GM12875 (cell line): ENCODE measurements at regions not wholly inside any gene's neighbourhood (a gene's known extent, or its start where the extent isn't known, plus 50 kb on each side); places are given as distances from the start of the nearest gene placed in this dataset.

ENCODE experiments used
- H3K4me3 ChIP-seq: one replicate; pipeline ENCODE4 v1.5.1; 2011; ENCODE audit warnings: low read depth, low read length, control low read depth
- TF ChIP-seq, protein P1 (sequence below): IDR thresholded peaks from 2 replicates; pipeline ENCODE4 v1.5.1; 2011; ENCODE audit warnings: low read depth, mild to moderate bottlenecking, control low read depth, inconsistent platforms, low read length, moderate library complexity, borderline replicate concordance; ENCODE audit not compliant: insufficient read depth

GRCh38 chr10:78866731-78867554 lies 201.8 kb upstream of the ZMIZ1 start:
- TF ChIP-seq, protein P1, sequence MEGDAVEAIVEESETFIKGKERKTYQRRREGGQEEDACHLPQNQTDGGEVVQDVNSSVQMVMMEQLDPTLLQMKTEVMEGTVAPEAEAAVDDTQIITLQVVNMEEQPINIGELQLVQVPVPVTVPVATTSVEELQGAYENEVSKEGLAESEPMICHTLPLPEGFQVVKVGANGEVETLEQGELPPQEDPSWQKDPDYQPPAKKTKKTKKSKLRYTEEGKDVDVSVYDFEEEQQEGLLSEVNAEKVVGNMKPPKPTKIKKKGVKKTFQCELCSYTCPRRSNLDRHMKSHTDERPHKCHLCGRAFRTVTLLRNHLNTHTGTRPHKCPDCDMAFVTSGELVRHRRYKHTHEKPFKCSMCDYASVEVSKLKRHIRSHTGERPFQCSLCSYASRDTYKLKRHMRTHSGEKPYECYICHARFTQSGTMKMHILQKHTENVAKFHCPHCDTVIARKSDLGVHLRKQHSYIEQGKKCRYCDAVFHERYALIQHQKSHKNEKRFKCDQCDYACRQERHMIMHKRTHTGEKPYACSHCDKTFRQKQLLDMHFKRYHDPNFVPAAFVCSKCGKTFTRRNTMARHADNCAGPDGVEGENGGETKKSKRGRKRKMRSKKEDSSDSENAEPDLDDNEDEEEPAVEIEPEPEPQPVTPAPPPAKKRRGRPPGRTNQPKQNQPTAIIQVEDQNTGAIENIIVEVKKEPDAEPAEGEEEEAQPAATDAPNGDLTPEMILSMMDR = no peak
- H3K4me3 ChIP-seq = no peak overlapping the region

DNA sequence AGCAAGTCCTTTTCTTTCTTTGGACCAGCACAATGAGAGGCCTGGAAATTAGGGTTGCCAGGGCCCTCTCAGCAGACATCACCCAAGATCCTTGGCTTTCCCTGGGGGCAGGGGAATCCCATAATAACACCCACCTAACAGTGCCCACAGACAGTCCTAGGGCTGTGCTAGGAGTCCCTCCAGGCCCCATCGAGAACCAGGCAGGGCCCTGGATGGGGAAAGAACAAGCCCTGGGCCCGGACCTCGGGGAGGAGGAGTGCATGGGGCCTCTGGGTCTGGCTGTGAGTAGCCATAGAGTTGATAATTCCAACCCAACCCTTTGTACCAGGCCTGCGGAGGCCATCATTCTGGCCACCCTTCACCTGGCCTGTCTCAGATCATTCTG lies 201.2 kb upstream of the ZMIZ1 start:
- TF ChIP-seq, protein P1 = no peak
- no peak overlapping the region for H3K4me3 ChIP-seq

DNA sequence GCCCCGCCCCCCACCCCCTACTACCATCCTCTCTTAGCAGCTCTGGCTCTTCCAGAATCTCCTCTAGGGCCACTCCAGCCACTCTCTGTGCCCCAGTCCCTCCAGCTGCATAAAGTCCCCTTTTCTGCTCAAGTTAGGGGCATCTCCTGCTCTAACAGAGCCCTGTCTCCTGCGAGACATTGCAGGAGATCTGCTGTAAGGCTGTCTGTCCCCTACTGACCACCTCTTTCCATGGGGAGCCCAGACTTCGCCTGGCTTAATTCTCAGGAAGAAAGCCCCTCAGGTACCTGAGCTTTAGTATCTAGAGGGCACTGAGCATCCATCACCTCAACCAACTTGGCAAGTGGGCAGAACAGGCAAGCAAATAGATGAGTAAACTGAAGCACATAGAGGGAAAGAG lies 200.7 kb upstream of the ZMIZ1 start:
- H3K4me3 ChIP-seq = no peak overlapping the region
- TF ChIP-seq, protein P1 = no peak

GRCh38 chr10:78868456-78868855 lies 200.3 kb upstream of the ZMIZ1 start:
- H3K4me3 ChIP-seq = no peak overlapping the region
- TF ChIP-seq, protein P1 = no peak

- no peak overlapping the region for H3K4me3 ChIP-seq
Observed at GRCh38 chr10:78868861-78869260, 199.9 kb upstream of the ZMIZ1 start.

GRCh38 chr10:78869508-78870454 lies 199.0 kb upstream of the ZMIZ1 start:
- H3K4me3 ChIP-seq = no peak overlapping the region
- TF ChIP-seq, protein P1 = no peak

More at GRCh38 chr10:78868861-78869260, 199.9 kb upstream of the ZMIZ1 start:
- TF ChIP-seq, protein P1 = no peak
